ENCODE measurements at regions not wholly inside any gene's neighbourhood (a gene's known extent, or its start where the extent isn't known, plus 50 kb on each side); places are given as distances from the start of the nearest gene placed in this dataset.

- TF ChIP-seq, protein P1, sequence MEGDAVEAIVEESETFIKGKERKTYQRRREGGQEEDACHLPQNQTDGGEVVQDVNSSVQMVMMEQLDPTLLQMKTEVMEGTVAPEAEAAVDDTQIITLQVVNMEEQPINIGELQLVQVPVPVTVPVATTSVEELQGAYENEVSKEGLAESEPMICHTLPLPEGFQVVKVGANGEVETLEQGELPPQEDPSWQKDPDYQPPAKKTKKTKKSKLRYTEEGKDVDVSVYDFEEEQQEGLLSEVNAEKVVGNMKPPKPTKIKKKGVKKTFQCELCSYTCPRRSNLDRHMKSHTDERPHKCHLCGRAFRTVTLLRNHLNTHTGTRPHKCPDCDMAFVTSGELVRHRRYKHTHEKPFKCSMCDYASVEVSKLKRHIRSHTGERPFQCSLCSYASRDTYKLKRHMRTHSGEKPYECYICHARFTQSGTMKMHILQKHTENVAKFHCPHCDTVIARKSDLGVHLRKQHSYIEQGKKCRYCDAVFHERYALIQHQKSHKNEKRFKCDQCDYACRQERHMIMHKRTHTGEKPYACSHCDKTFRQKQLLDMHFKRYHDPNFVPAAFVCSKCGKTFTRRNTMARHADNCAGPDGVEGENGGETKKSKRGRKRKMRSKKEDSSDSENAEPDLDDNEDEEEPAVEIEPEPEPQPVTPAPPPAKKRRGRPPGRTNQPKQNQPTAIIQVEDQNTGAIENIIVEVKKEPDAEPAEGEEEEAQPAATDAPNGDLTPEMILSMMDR (conservative IDR thresholded peaks at IDR 0.05; ENCODE audit: low read depth, low read length), result no peak
- H3K4me3 ChIP-seq (ENCODE audit: low read depth, low read length), result no peak overlapping the region
- DNase-seq (ENCODE audit: low read depth), result no peak
These were observed 63.6 kb downstream of the IRF2BP2 start for GRCh38 chr1:234546387-234546704.

DNA sequence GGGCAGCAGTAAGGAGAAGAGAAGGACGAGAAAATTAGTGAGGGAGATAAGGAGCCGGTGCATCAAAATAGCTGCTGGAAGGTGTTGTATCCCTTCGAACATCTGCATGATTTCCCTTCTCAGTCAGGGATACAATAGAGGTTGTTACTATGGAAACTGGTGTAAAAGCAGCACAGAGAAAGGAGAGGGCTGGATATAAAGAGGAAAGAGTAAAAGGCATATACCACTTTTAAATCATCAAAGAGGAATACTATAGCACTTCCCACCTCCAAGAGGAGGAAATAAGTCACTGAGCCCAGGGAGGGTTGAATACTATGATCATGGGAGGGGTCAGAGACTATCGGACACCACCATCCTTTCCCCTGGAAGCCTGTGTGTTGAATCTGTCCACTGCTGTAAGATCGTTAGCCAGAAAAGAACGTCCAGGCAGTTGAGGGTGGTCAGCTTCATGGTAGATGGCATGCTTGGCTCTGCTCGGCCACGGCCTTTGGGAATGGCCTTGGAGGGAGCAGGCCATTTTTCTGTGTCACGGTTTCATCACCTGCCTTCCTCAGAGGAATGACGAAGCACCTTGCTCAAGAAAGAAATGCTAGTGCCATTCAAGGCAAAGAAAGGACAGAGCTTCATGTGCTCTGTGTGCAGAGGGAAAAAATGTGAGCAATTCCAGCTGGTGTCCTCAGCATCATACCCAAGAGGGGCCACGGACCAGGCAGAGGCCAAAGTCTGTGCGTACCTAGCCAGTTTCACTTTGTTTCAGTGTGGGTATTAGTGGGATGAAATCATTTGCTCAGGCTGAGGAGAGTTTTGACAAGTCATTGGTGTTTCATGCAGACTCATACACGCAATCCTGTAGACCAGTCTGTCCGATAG lies 64.2 kb downstream of the IRF2BP2 start:
- DNase-seq (ENCODE audit: low read depth), result peak; percentile 37
- no peak overlapping the region for H3K4me3 ChIP-seq (ENCODE audit: low read depth, low read length)
- TF ChIP-seq, protein P1 (conservative IDR thresholded peaks at IDR 0.05; ENCODE audit: low read depth, low read length), result no peak

GRCh38 chr1:234544087-234544579 lies 65.2 kb upstream of the TARBP1 start:
- DNase-seq (ENCODE audit: low read depth), result peak; percentile 99
- no peak overlapping the region for H3K4me3 ChIP-seq (ENCODE audit: low read depth, low read length)
- TF ChIP-seq, protein P1 (conservative IDR thresholded peaks at IDR 0.05; ENCODE audit: low read depth, low read length), result no peak

DNA sequence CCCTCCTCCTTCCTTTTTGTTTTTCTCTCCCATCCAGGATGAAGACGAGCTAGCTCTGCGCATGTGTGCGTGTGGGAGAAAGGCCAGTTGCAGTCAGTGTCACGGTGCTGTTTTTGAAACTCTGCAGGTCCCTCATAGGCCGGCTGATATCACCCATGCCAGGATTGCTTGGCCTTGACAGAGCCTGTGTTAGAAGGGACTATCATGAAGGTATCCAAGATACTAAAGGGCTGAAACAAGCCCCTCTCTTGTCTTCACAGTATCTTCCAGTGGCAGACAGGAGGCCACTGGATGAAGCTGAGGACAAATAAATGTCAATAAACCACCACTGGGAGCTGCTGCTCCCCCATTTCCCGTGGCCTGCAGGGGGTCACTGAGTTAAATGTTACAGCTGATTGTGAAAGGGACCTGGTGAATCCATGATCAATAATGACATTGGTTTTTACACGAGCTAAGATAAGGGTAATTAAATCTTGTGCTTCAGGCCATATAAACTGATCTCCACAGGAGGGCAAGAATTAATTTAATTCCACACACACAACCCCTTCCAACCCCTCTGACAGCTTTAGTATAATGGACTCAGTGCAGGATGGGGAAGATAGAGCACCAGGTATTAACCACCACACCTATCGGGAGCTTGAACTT lies 64.6 kb upstream of the TARBP1 start:
- peak; percentile 23 for DNase-seq (ENCODE audit: low read depth)
- H3K4me3 ChIP-seq (ENCODE audit: low read depth, low read length), result no peak overlapping the region
- TF ChIP-seq, protein P1 (conservative IDR thresholded peaks at IDR 0.05; ENCODE audit: low read depth, low read length), result peak; percentile 18

DNA sequence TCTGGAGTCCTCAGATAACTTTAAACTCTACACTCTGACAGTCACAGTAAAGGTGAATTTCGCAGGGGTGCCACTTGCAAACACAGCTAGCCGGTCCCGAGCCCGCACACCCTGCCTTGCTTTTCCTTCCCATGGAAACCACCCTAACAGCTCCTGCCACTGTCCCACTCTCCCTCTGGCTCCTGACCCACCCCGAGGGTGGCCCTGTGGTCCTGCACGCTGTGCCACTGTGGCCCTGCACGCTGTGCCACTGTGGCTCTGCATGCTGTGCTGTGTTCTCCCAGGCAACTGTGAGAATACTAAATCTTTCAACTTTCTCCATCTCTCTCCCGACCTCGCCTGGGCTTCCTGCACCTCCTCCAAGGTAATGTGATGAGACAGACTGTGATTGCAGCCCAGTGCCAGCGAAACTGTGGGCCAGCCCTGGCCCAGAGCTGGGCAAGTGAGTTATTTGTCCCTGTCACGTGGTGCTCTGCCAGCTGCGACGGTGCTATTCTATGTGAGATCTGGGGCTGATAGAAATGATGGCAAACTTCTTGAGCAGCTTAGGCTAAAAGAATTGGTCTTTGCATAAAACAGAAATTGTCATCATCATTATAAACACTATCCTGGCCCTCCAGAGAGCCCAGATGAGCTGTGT lies 63.4 kb upstream of the TARBP1 start:
- no peak overlapping the region for H3K4me3 ChIP-seq (ENCODE audit: low read depth, low read length)
- TF ChIP-seq, protein P1 (conservative IDR thresholded peaks at IDR 0.05; ENCODE audit: low read depth, low read length), result no peak
- DNase-seq (ENCODE audit: low read depth), result no peak

GRCh38 chr1:234541286-234541975 lies 62.5 kb upstream of the TARBP1 start:
- TF ChIP-seq, protein P1 (conservative IDR thresholded peaks at IDR 0.05; ENCODE audit: low read depth, low read length), result no peak
- no peak overlapping the region for H3K4me3 ChIP-seq (ENCODE audit: low read depth, low read length)
- DNase-seq (ENCODE audit: low read depth), result no peak
